NCI-H1417 (cell line): ENCODE measurements at regions not wholly inside any gene's neighbourhood (a gene's known extent, or its start where the extent isn't known, plus 50 kb on each side); places are given as distances from the start of the nearest gene placed in this dataset.

Experiments
- DNase-seq, 3 experiments: peaks; one replicate each; lab custom pipeline; 2025; lab: John Stamatoyannopoulos, UW

- DNase-seq = no peak
Measured at GRCh38 chr3:107323723-107324122, 53.5 kb upstream of the CCDC54 start.

GRCh38 chr3:107325446-107325845 is 51.8 kb upstream of the CCDC54 start:
- DNase-seq = no peak
